ENCODE measurements at regions not wholly inside any gene's neighbourhood (a gene's known extent, or its start where the extent isn't known, plus 50 kb on each side); places are given as distances from the start of the nearest gene placed in this dataset.

GRCh38 chr3:152595975-152596821 lies 238.7 kb upstream of the P2RY1 start (continued):
- no peak for TF ChIP-seq E4F1 (CRISPR knock-in tag; IDR thresholded peaks at IDR 0.05; ENCODE audit: borderline replicate concordance)
- peak; percentile 59 for TF ChIP-seq DACH1 (IDR thresholded peaks at IDR 0.05; ENCODE audit: partially characterized antibody)
- TF ChIP-seq THRB (CRISPR knock-in tag; conservative IDR thresholded peaks at IDR 0.05), result no peak
- no peak for TF ChIP-seq SP2 (IDR thresholded peaks at IDR 0.05; ENCODE audit: extremely low read depth, low read depth, low read length, poor library complexity, severe bottlenecking)
- TF ChIP-seq FOXK2 (conservative IDR thresholded peaks at IDR 0.05 in 1 of 2, IDR thresholded peaks at IDR 0.05 in 1 of 2; ENCODE audit: low read depth in 2 of 2), result peak; percentile 70 to 78
- no peak for TF ChIP-seq RAD51 (IDR thresholded peaks at IDR 0.05; ENCODE audit: borderline replicate concordance, low read depth)
- peak; percentile 36; the same call in 1 of the 2 replicates for TF ChIP-seq KLF16 (IDR thresholded peaks at IDR 0.05)
- TF ChIP-seq ZNF695 (CRISPR knock-in tag; IDR thresholded peaks at IDR 0.05), result no peak
- no peak for TF ChIP-seq PHTF2 (CRISPR knock-in tag; IDR thresholded peaks at IDR 0.05)
- no peak for TF ChIP-seq CLOCK (CRISPR knock-in tag; IDR thresholded peaks at IDR 0.05; ENCODE audit: borderline replicate concordance)
- TF ChIP-seq JUND (IDR thresholded peaks at IDR 0.05; ENCODE audit: borderline replicate concordance, low read depth, low read length), result no peak
- peak; percentile 38; the same call in 1 of the 3 replicates for TF ChIP-seq JUND (tag; IDR thresholded peaks at IDR 0.05; ENCODE audit: borderline replicate concordance, low read depth, low read length)
- TF ChIP-seq RNF2 (IDR thresholded peaks at IDR 0.05), result peak; percentile 82; the same call in 1 of the 2 replicates
- no peak for TF ChIP-seq ZSCAN29 (IDR thresholded peaks at IDR 0.05)
- no peak for TF ChIP-seq STAG1 (CRISPR knock-in tag; IDR thresholded peaks at IDR 0.05; ENCODE audit: borderline replicate concordance)
- no peak for TF ChIP-seq HDAC3 (IDR thresholded peaks at IDR 0.05; ENCODE audit: borderline replicate concordance, partially characterized antibody)
- no peak for TF ChIP-seq KAT2B (IDR thresholded peaks at IDR 0.05; ENCODE audit: low read depth, low read length)
- no peak for TF ChIP-seq KLF1 (tag; IDR thresholded peaks at IDR 0.05)
- TF ChIP-seq ZFP91 (CRISPR knock-in tag; IDR thresholded peaks at IDR 0.05), result no peak

Data from K562 (cell line).